Stimulated activated CD4-positive, alpha-beta T cell treated with anti-CD3 and anti-CD28 coated beads, Interleukin-12 subunit alpha, Interleukin-12 subunit beta, amount 100 ng/mL, for 4 hours (primary cell): ENCODE measurements at regions not wholly inside any gene's neighbourhood (a gene's known extent, or its start where the extent isn't known, plus 50 kb on each side); places are given as distances from the start of the nearest gene placed in this dataset.
"Not testable (repeated sequence)": the region's sequence is repeated elsewhere in the genome, so short reads cannot be mapped to it uniquely, and the experiment has no call there.

Experiments
- DNase-seq: peaks from one replicate; pipeline ENCODE4 v3.0.0-alpha.2; 2020

GRCh38 chr15:26017665-26018064, 154.5 kb upstream of the ATP10A start:
- no peak for DNase-seq

GRCh38 chr15:26015516-26016075, 152.5 kb upstream of the ATP10A start:
- no peak for DNase-seq

- no peak for DNase-seq
Observed at GRCh38 chr15:26013981-26014380, 150.9 kb upstream of the ATP10A start.

- no peak for DNase-seq
Observed at GRCh38 chr15:26011916-26012315, 148.8 kb upstream of the ATP10A start.

- no peak for DNase-seq
Observed at GRCh38 chr15:26007151-26007550, 144.0 kb upstream of the ATP10A start.

- DNase-seq: no peak
Observed at GRCh38 chr15:26001201-26001600, 138.1 kb upstream of the ATP10A start.

- DNase-seq: no peak
Observed at GRCh38 chr15:25993506-25993905, 130.4 kb upstream of the ATP10A start.

- DNase-seq: no peak
Observed at GRCh38 chr15:25990220-25990619, 127.1 kb upstream of the ATP10A start.

GRCh38 chr15:25989327-25989726, 126.2 kb upstream of the ATP10A start:
- no peak for DNase-seq

- not testable (repeated sequence) for DNase-seq
Observed at GRCh38 chr15:25988716-25989115, 125.6 kb upstream of the ATP10A start.

GRCh38 chr15:25987638-25988037, 124.5 kb upstream of the ATP10A start:
- no peak for DNase-seq

- DNase-seq: no peak
Observed at GRCh38 chr15:25985165-25985564, 122.0 kb upstream of the ATP10A start.

GRCh38 chr15:25982736-25983135, 119.6 kb upstream of the ATP10A start:
- no peak for DNase-seq

GRCh38 chr15:25981114-25981513, 118.0 kb upstream of the ATP10A start:
- no peak for DNase-seq

- no peak for DNase-seq
Observed at GRCh38 chr15:25972141-25972675, 109.1 kb upstream of the ATP10A start.

- no peak for DNase-seq
Observed at GRCh38 chr15:25971053-25971452, 107.9 kb upstream of the ATP10A start.

- DNase-seq: no peak
Observed at GRCh38 chr15:25969886-25970285, 106.8 kb upstream of the ATP10A start.

- no peak for DNase-seq
Observed at GRCh38 chr15:25967116-25967515, 104.0 kb upstream of the ATP10A start.

- DNase-seq: no peak
Observed at GRCh38 chr15:25965326-25965725, 102.2 kb upstream of the ATP10A start.

GRCh38 chr15:25960273-25960672, 97.1 kb upstream of the ATP10A start:
- DNase-seq: no peak

GRCh38 chr15:25959100-25959499, 96.0 kb upstream of the ATP10A start:
- no peak for DNase-seq

GRCh38 chr15:25955628-25956027, 92.5 kb upstream of the ATP10A start:
- DNase-seq: no peak

- DNase-seq: no peak
Observed at GRCh38 chr15:25954398-25954797, 91.3 kb upstream of the ATP10A start.

- DNase-seq: no peak
Observed at GRCh38 chr15:25950014-25950413, 86.9 kb upstream of the ATP10A start.
